H9 (cell line): ENCODE measurements at regions not wholly inside any gene's neighbourhood (a gene's known extent, or its start where the extent isn't known, plus 50 kb on each side); places are given as distances from the start of the nearest gene placed in this dataset.

Experiments
- DNase-seq: peaks from one replicate; pipeline ENCODE4 v3.0.0-alpha.2; 2017
- H2AFZ ChIP-seq: one replicate; pipeline ENCODE4 v1.6.1; 2013; ENCODE audit warnings: mild to moderate bottlenecking, low read length, control low read depth, moderate library complexity
- H2AK5ac ChIP-seq: 2 replicates; pipeline ENCODE4 v1.6.1; 2013; ENCODE audit warnings: low read length, control low read depth, mixed read lengths; ENCODE audit not compliant: insufficient read length
- H2BK120ac ChIP-seq: one replicate; pipeline ENCODE4 v1.6.1; 2013; ENCODE audit warnings: low read depth, mild to moderate bottlenecking, low read length, control low read depth, inconsistent platforms; ENCODE audit not compliant: poor library complexity, severe bottlenecking
- H2BK12ac ChIP-seq: 2 replicates; pipeline ENCODE4 v1.6.1; 2013; ENCODE audit warnings: low read length, control low read depth, mixed read lengths, low read depth; ENCODE audit not compliant: insufficient read length
- H2BK15ac ChIP-seq: 2 replicates; pipeline ENCODE4 v1.6.1; 2013; ENCODE audit warnings: low read depth, low read length, control low read depth
- H2BK20ac ChIP-seq: one replicate; pipeline ENCODE4 v1.6.1; 2013; ENCODE audit warnings: low read depth, mild to moderate bottlenecking, low read length, control low read depth, inconsistent platforms; ENCODE audit not compliant: poor library complexity, severe bottlenecking
- H2BK5ac ChIP-seq: 2 replicates; pipeline ENCODE4 v1.6.1; 2013; ENCODE audit warnings: low read length, control low read depth, mixed read lengths; ENCODE audit not compliant: insufficient read length
- H3K14ac ChIP-seq: 2 replicates; pipeline ENCODE4 v1.6.1; 2013; ENCODE audit warnings: low read length, control low read depth; ENCODE audit not compliant: insufficient read depth
- H3K18ac ChIP-seq: 2 replicates; pipeline ENCODE4 v1.6.1; 2013; ENCODE audit warnings: low read depth, mild to moderate bottlenecking, mixed read lengths, low read length, control low read depth; ENCODE audit not compliant: insufficient read length
- H3K23ac ChIP-seq: 2 replicates; pipeline ENCODE4 v1.6.1; 2013; ENCODE audit warnings: low read length, control low read depth, mixed read lengths, low read depth; ENCODE audit not compliant: insufficient read length
- H3K23me2 ChIP-seq: 2 replicates; pipeline ENCODE4 v1.6.1; 2013; ENCODE audit warnings: low read depth, mild to moderate bottlenecking, mixed read lengths, low read length, control low read depth; ENCODE audit not compliant: insufficient read length, poor library complexity, severe bottlenecking
- H3K27ac ChIP-seq: 2 replicates; pipeline ENCODE4 v1.5.1; 2013; ENCODE audit warnings: low read length, control low read depth, mixed read lengths, low read depth; ENCODE audit not compliant: insufficient read length
- H3K27me3 ChIP-seq: 2 replicates; pipeline ENCODE4 v1.6.1; 2013; ENCODE audit warnings: low read length, control low read depth, inconsistent platforms; ENCODE audit not compliant: insufficient read depth
- H3K4ac ChIP-seq: 2 replicates; pipeline ENCODE4 v1.6.1; 2013; ENCODE audit warnings: low read depth, mild to moderate bottlenecking, control low read depth, inconsistent platforms, low read length, moderate library complexity
- H3K4me1 ChIP-seq: 2 replicates; pipeline ENCODE4 v1.6.1; 2013; ENCODE audit warnings: low read length, control low read depth, inconsistent platforms; ENCODE audit not compliant: insufficient read depth
- H3K4me2 ChIP-seq: 2 replicates; pipeline ENCODE4 v1.6.1; 2013; ENCODE audit warnings: low read length, control low read depth, mixed read lengths; ENCODE audit not compliant: insufficient read length, insufficient read depth
- H3K56ac ChIP-seq: 2 replicates; pipeline ENCODE4 v1.6.1; 2013; ENCODE audit warnings: low read depth, mild to moderate bottlenecking, mixed read lengths, low read length, control low read depth; ENCODE audit not compliant: insufficient read length
- H3K79me1 ChIP-seq: 2 replicates; pipeline ENCODE4 v1.6.1; 2013; ENCODE audit warnings: low read depth, mild to moderate bottlenecking, moderate library complexity, low read length, control low read depth, inconsistent platforms; ENCODE audit not compliant: insufficient read depth, poor library complexity, severe bottlenecking
- H3K79me2 ChIP-seq: 2 replicates; pipeline ENCODE4 v1.6.1; 2013; ENCODE audit warnings: low read length, control low read depth, inconsistent platforms; ENCODE audit not compliant: insufficient read depth
- H3K9ac ChIP-seq: 2 replicates; pipeline ENCODE4 v1.6.1; 2013; ENCODE audit warnings: low read length, control low read depth, mixed read lengths; ENCODE audit not compliant: insufficient read length; ENCODE audit errors: extremely low read depth
- H3K9me3 ChIP-seq: one replicate; pipeline ENCODE4 v1.6.1; 2013; ENCODE audit warnings: low read depth, low read length, inconsistent platforms; ENCODE audit not compliant: control insufficient read depth
- H3T11ph ChIP-seq: one replicate; pipeline ENCODE4 v1.6.1; 2013; ENCODE audit warnings: mild to moderate bottlenecking, low read length, control low read depth, inconsistent platforms
- H4K20me1 ChIP-seq: one replicate; pipeline ENCODE4 v1.6.1; 2013; ENCODE audit not compliant: control insufficient read depth, insufficient read length, insufficient read depth
- H4K5ac ChIP-seq: 2 replicates; pipeline ENCODE4 v1.6.1; 2013; ENCODE audit warnings: low read depth, mild to moderate bottlenecking, mixed read lengths, low read length, control low read depth; ENCODE audit not compliant: insufficient read length
- H4K8ac ChIP-seq: replicated peaks from 2 replicates; pipeline ENCODE4 v1.6.1; 2013; ENCODE audit warnings: low read length, control low read depth, mixed read lengths, low read depth; ENCODE audit not compliant: insufficient read length
- H4K91ac ChIP-seq: 2 replicates; pipeline ENCODE4 v1.6.1; 2013; ENCODE audit warnings: low read depth, mild to moderate bottlenecking, moderate library complexity, mixed read lengths, low read length, control low read depth; ENCODE audit not compliant: insufficient read length
- H3K27ac Mint-ChIP-seq, 3 experiments: 2 replicates in 2 of 3; 3 replicates in 1 of 3; pipeline ENCODE4 v1.8.0; 2020 to 2021; ENCODE audit warnings: mixed read lengths in 3 of 3, mild to moderate bottlenecking in 1 of 3, moderate library complexity in 1 of 3
- H3K27me3 Mint-ChIP-seq: 2 replicates; pipeline ENCODE4 v1.8.0; 2021; ENCODE audit warnings: low read depth, mild to moderate bottlenecking, moderate library complexity, mixed read lengths
- H3K36me3 Mint-ChIP-seq, 3 experiments: 2 replicates in 2 of 3; 3 replicates in 1 of 3; pipeline ENCODE4 v1.8.0; 2020 to 2021; ENCODE audit warnings: low read depth in 3 of 3, mixed read lengths in 3 of 3; ENCODE audit not compliant: insufficient read depth in 1 of 3
- H3K4me1 Mint-ChIP-seq, 2 experiments: 2 replicates each; pipeline ENCODE4 v1.8.0; 2020; ENCODE audit warnings: mixed read lengths in 2 of 2
- H3K4me3 Mint-ChIP-seq, 2 experiments: 2 replicates in 1 of 2; 3 replicates in 1 of 2; pipeline ENCODE4 v1.8.0; 2020 to 2021; ENCODE audit warnings: mild to moderate bottlenecking in 2 of 2, mixed read lengths in 2 of 2, moderate library complexity in 1 of 2
- H3K9me3 Mint-ChIP-seq, 2 experiments: 2 replicates in 1 of 2; 3 replicates in 1 of 2; pipeline ENCODE4 v1.8.0; 2020; ENCODE audit warnings: mild to moderate bottlenecking in 2 of 2, mixed read lengths in 2 of 2, moderate library complexity in 1 of 2
- CTCF ChIP-seq: fragments of 200-600 bp; sonication (generic); conservative IDR thresholded peaks from 3 replicates; pipeline ENCODE4 v1.8.0; 2021; ENCODE audit warnings: antibody characterized with exemption, mild to moderate bottlenecking
- WGBS: extraction: QIAGEN DNeasy Blood & Tissue Kit; methylation state at CpG from one replicate; pipeline ENCODE4 v1.1.7; 2013; ENCODE audit warnings: missing lambda C conversion rate, low lambda C conversion rate, mixed read lengths; ENCODE audit not compliant: insufficient read length; ENCODE audit errors: extremely low coverage; 5-methylcytosine and 5-hydroxymethylcytosine counted together

GRCh38 chr6:55969526-55969925 lies 94.1 kb upstream of the BMP5 start:
- Histone ChIP-seq H4K5ac (no peak overlapping the region), H3K23me2 (no peaks in the 10 kb centered on the region), H2AK5ac (no peak overlapping the region), H3K56ac (no peak overlapping the region), H3K4ac (no peak overlapping the region), H3K4me2 (no peak overlapping the region), H3K27me3 (no peaks in the 10 kb centered on the region), H2AFZ (no peak overlapping the region), H4K20me1 (no peaks in the 10 kb centered on the region), H3K9ac (no peak overlapping the region), H2BK12ac (no peak overlapping the region), H2BK20ac (no peak overlapping the region), H3K79me1 (no peaks in the 10 kb centered on the region), H2BK15ac (no peak overlapping the region), H3K27ac (no peak overlapping the region), H3K79me2 (no peaks in the 10 kb centered on the region), H3K18ac (no peak overlapping the region), H3T11ph (no peak overlapping the region), H4K8ac (no peak overlapping the region), H3K23ac (no peak overlapping the region), H2BK120ac (no peak overlapping the region), H3K14ac (no peak overlapping the region), H3K4me1 (no peaks in the 10 kb centered on the region), H2BK5ac (no peak overlapping the region), H3K9me3 (no peaks in the 10 kb centered on the region), H4K91ac (no peak overlapping the region)
- no CpG with 5 or more reads among the region's 3 CpGs for WGBS
- H3K27ac Mint-ChIP-seq: no peak overlapping the region
- no peaks in the 10 kb centered on the region for H3K4me1 Mint-ChIP-seq
- H3K36me3 Mint-ChIP-seq: no peaks in the 10 kb centered on the region
- no peak overlapping the region for H3K4me3 Mint-ChIP-seq
- DNase-seq: no peak
- H3K27me3 Mint-ChIP-seq: no peaks in the 10 kb centered on the region
- no peaks in the 10 kb centered on the region for H3K9me3 Mint-ChIP-seq
- TF ChIP-seq CTCF: no peak
